Tibial nerve (tissue), 3 donors: ENCODE measurements at regions not wholly inside any gene's neighbourhood (a gene's known extent, or its start where the extent isn't known, plus 50 kb on each side); places are given as distances from the start of the nearest gene placed in this dataset.

Experiments used
- POLR2A ChIP-seq, 2 donors: fragments of 450-650 bp; IDR thresholded peaks; one replicate each; pipeline ENCODE4 v1.6.1; 2017; ENCODE audit warnings: antibody characterized with exemption in 2 of 2, mild to moderate bottlenecking in 2 of 2, moderate library complexity in 2 of 2
- TF ChIP-seq, protein P1 (sequence below), 5 experiments: fragments of 200-600 bp in 3 of 5; fragments of 450-650 bp in 2 of 5; sonication (generic) in 3 of 5; IDR thresholded peaks; one replicate each; pipeline ENCODE4 v1.5.1; 2016 to 2019; ENCODE audit warnings: antibody characterized with exemption in 5 of 5, mild to moderate bottlenecking in 3 of 5, moderate library complexity in 2 of 5

DNA sequence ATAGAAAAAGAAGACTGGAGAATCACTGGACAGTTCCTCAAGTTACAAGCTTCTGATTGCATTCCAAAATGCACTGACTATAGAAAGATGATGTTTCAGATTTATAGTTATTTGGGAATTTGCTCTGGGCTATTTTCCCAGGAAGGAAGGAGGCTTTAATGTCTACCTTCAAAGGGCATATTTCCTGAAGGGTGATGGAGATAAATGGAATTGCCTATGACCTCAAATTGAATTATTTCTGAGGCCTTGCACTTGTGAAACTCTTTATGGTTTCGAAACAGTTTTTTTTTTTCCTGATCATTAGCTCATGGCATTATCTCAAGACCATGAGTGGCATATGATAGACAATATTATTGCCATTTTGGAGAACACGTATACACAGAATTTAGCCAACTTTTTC lies 333.9 kb downstream of the METTL15 start:
- TF ChIP-seq, protein P1, sequence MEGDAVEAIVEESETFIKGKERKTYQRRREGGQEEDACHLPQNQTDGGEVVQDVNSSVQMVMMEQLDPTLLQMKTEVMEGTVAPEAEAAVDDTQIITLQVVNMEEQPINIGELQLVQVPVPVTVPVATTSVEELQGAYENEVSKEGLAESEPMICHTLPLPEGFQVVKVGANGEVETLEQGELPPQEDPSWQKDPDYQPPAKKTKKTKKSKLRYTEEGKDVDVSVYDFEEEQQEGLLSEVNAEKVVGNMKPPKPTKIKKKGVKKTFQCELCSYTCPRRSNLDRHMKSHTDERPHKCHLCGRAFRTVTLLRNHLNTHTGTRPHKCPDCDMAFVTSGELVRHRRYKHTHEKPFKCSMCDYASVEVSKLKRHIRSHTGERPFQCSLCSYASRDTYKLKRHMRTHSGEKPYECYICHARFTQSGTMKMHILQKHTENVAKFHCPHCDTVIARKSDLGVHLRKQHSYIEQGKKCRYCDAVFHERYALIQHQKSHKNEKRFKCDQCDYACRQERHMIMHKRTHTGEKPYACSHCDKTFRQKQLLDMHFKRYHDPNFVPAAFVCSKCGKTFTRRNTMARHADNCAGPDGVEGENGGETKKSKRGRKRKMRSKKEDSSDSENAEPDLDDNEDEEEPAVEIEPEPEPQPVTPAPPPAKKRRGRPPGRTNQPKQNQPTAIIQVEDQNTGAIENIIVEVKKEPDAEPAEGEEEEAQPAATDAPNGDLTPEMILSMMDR (IDR thresholded peaks at IDR 0.05), result no peak
- TF ChIP-seq POLR2A (IDR thresholded peaks at IDR 0.05), result no peak
